22Rv1 (cell line): ENCODE measurements at regions not wholly inside any gene's neighbourhood (a gene's known extent, or its start where the extent isn't known, plus 50 kb on each side); places are given as distances from the start of the nearest gene placed in this dataset.

ENCODE experiments used
- CTCF ChIP-seq: fragments of 450-650 bp; IDR thresholded peaks from 2 replicates; pipeline ENCODE4 v1.5.1; 2017; ENCODE audit warnings: mild to moderate bottlenecking
- ZFX ChIP-seq: fragments of 450-650 bp; IDR thresholded peaks from 2 replicates; pipeline ENCODE4 v1.6.1; 2017; ENCODE audit warnings: antibody characterized with exemption, borderline replicate concordance

DNA sequence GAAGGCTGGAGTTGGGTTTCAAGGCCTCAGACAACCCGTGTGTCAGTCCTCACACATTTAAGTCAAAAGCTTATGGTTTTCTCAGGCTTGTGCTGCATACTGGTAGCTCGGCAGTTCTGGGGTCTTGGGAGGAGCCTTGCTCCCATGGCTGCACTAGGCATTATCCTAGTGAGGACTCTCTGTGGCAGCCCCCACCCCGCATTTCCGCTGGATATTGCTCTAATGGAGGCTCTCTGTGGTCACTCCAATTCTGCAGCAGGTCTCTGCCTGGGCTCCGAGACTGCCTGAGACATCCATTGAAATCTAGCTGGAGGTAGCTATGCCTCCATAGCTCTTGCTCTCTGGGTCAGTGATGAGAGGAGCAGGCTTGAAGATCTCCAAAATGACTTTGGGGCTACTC is 311.5 kb upstream of the PTGER4 start:
- no peak for TF ChIP-seq CTCF
- no peak for TF ChIP-seq ZFX
